ENCODE measurements at regions not wholly inside any gene's neighbourhood (a gene's known extent, or its start where the extent isn't known, plus 50 kb on each side); places are given as distances from the start of the nearest gene placed in this dataset.

DNA sequence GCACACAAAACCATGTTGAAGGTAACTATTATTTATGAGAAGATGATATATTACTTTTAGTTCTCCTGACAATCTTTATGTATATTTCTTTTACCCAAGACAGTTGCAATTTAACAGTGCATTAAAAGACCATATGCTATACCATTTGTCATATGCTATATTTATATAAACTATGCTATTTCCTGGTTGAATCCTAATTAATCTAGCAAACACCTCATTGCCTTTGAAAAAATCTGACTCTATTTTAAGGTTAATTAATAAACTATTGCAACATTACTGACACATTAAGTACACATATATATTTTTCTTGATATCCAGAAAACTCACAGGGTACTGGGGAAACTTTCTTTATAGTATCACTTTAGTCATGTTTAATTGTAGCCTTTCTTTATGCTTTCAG is 649.4 kb upstream of the PCDH20 start:
- TF ChIP-seq POLR2AphosphoS5 (IDR thresholded peaks at IDR 0.05; ENCODE audit: borderline replicate concordance, low read depth, low read length), result no peak
- TF ChIP-seq EZH2 (IDR thresholded peaks at IDR 0.05), result no peak
